Right lobe of liver (tissue), 4 donors: ENCODE measurements at regions not wholly inside any gene's neighbourhood (a gene's known extent, or its start where the extent isn't known, plus 50 kb on each side); places are given as distances from the start of the nearest gene placed in this dataset.

Experiments used
- CTCF ChIP-seq, 4 donors: fragments of 200-600 bp in 3 of 4; fragments of 450-650 bp in 1 of 4; IDR thresholded peaks; one replicate each; pipeline versions ENCODE4 v1.5.1 to v1.8.0; 2016 to 2022; ENCODE audit warnings: antibody characterized with exemption in 4 of 4, mild to moderate bottlenecking in 2 of 4
- POLR2A ChIP-seq: fragments of 450-650 bp; IDR thresholded peaks from one replicate; pipeline ENCODE4 v1.6.1; 2017; ENCODE audit warnings: antibody characterized with exemption, mild to moderate bottlenecking
- donor health status: DM: no; HTN: no; CAD: no.
- donor health status: DM: no; HTN: no; CAD: no.
- donor health status: DM: no; HTN: yes; CAD: no.

- TF ChIP-seq CTCF (IDR thresholded peaks at IDR 0.05), result no peak
- TF ChIP-seq POLR2A, result no peak
Measured at GRCh38 chr14:100408350-100409002, 85.3 kb downstream of the SLC25A47 start.
